Activated gamma-delta T cell treated with Interleukin-2 at 50 U/mL for 16 hours (primary cell): ENCODE measurements at regions not wholly inside any gene's neighbourhood (a gene's known extent, or its start where the extent isn't known, plus 50 kb on each side); places are given as distances from the start of the nearest gene placed in this dataset.
"Not testable (repeated sequence)": the region's sequence is repeated elsewhere in the genome, so short reads cannot be mapped to it uniquely, and the experiment has no call there.

Source experiments
- DNase-seq: peaks from one replicate; pipeline ENCODE4 v3.0.0-alpha.2; 2020

- no peak for DNase-seq
Measured at GRCh38 chr4:38314663-38315062, 349.3 kb upstream of the KLF3 start.

- no peak for DNase-seq
Measured at GRCh38 chr4:38315286-38315685, 348.7 kb upstream of the KLF3 start.

GRCh38 chr4:38316045-38316444 is 348.0 kb upstream of the KLF3 start:
- DNase-seq = no peak

DNA sequence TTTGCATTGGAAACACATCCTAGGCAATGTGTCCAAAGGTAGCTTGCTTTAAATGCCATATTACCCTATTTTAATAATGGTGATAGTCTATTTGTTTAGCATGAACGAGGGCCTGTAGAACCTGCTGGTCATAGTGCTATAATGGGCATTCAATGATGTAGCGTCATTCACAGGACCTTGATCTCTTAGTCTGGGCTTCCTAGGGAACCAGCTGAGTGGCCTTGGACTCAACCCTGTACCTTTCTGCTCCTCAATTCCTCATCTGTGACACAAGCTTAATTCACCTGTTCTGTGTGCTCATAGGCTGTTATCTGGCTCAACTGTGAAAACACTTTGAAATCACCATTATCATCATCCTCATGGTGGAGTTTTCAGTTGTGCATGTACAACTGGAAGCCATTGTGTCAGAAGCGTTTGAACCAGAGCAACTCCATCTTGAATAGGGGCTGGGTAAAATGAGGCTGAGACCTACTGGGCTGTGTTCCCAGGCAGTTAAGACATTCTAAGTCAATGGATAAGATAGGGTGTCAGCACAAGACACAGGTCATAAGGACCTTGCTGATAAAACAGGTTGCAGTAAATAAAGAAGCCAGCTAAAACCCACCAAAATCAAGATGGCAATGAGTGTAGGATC is 346.8 kb upstream of the KLF3 start:
- DNase-seq = no peak

GRCh38 chr4:38318737-38319455 is 345.1 kb upstream of the KLF3 start:
- peak; percentile 56 for DNase-seq

- DNase-seq = peak; percentile 95
Measured at GRCh38 chr4:38319456-38320342, 344.3 kb upstream of the KLF3 start.

DNA sequence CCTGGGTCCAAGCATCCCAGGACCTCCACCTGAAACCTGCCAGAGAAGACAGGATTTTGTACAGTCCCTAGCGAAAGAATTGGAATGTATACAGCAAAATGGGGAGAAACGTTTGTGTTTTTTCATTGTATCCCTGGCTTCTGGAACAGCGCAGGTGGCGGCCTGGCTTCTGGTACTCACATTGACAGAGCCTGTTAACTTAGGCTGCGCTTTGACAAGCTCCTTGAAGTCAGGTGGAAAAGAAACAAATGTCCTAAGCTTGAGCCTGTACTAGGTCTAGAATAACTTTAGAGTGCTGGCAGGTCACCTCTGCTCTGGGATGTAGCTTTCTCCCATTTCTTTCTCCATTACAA is 343.7 kb upstream of the KLF3 start:
- DNase-seq = no peak

DNA sequence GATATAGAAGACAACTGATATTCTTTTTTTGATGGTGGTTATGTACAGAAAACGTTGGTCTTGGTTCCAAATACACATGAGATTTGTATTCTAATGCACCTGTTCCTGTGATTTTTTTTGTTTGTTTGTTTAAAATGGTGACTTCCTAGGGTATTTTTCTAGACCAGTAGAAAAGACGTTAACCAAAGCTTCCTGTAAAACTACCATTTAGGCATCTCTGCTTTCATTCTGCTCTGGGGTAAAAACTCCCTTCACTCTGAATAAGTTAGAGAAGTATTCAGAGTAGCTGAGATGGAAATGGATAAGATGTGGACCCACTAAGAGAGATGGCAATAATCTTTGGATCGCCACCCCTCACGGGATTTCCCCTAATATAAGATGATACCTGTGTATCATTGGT is 343.2 kb upstream of the KLF3 start:
- DNase-seq = no peak

- DNase-seq = no peak
Measured at GRCh38 chr4:38322714-38323113, 341.3 kb upstream of the KLF3 start.

DNA sequence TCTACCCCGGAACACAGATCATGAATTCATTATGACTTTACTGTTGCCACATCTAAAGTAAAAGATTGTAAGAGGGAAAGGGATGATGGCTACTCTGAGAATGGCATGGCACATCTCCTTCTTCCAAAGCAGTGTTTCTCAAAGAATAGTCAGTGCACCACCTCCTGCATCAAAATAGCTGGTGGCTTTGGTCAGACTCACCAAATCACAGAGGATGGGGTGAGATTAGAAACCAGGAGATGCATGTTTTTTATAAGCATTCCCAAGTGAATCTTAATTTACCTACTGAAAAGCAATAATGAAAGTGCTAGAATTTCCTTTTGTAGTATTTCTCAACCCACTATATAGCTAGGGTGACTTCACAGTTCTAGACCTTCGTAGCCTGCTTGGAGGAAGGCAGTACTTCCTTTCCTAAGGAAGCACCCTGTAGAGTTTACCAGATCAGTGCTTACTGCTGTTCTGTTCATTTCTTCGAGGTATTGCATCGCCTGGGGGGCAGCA is 340.8 kb upstream of the KLF3 start:
- DNase-seq = no peak

GRCh38 chr4:38324861-38325628 is 339.0 kb upstream of the KLF3 start:
- no peak for DNase-seq

DNA sequence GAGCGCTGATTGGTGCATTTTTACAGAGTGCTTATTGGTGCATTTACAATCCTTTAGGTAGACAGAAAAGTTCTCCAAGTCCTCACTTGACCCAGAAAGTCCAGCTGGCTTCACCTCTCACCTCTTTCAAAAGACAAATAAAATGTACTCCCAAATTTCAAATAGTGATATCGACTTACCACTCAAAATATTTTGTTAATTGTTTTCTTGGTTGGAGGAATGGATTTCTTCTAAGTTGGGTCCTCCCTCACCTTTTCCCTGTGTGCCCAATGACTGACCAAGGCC is 338.4 kb upstream of the KLF3 start:
- DNase-seq = no peak

GRCh38 chr4:38326499-38326898 is 337.5 kb upstream of the KLF3 start:
- no peak for DNase-seq

DNA sequence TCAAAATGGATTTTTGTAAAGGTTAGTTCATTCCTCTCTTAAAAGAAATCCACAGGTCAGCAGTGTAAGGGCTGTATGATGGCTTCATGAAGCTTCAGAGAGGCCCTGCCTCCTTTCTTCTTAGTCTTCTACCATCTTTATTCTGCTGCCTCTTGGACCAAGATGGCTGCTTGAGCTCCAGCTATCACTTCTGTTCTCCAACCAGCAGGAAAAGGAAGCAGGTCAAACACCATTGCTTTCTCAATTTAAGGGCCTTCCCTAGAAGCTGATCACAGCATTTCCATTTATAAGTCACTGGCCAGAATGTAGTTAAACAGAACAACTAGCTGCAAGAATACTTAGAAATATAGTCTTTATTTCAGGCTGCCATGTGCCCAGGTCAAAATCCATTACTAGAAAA is 336.8 kb upstream of the KLF3 start:
- DNase-seq = no peak

GRCh38 chr4:38328989-38329729 is 334.8 kb upstream of the KLF3 start:
- DNase-seq = no peak

DNA sequence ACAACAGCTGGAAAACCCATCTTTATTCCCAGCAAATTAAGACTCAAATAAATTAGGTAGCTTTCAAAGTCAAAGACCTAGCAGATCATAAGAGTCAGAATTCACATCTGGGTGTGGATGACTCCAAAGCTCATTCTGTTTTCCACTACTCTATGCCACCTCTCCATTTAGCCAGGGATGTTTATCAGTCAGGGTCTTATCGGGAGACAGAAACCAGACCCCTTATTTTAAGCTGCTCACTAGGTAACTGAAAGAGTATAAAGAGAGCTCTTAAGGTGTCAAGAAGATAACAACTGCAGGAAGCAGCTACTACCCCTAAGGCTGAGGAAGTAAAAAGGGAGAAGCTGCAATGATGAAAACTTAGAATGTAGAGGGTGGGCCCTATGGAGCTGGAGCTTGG is 333.7 kb upstream of the KLF3 start:
- no peak for DNase-seq

GRCh38 chr4:38330936-38331335 is 333.1 kb upstream of the KLF3 start:
- no peak for DNase-seq

DNA sequence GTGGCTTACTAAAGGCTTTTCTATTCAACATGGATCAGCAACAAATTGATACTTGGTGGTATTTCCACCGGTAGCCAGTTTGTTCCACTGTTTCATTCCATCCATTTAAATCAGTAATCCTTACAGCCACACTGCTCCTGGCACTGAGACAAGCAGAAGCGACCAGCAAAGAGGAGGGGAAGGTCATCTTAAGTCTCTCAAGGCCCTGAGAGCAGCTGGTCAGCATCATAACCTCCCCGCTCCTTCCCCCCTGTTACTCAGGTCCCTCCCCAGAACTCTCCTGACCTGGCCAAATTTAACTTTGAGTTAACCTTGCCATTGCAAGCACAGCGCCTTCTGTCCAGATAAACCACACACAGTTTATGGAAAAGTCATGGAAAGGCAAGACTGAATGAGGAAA is 331.3 kb upstream of the KLF3 start:
- DNase-seq = no peak

DNA sequence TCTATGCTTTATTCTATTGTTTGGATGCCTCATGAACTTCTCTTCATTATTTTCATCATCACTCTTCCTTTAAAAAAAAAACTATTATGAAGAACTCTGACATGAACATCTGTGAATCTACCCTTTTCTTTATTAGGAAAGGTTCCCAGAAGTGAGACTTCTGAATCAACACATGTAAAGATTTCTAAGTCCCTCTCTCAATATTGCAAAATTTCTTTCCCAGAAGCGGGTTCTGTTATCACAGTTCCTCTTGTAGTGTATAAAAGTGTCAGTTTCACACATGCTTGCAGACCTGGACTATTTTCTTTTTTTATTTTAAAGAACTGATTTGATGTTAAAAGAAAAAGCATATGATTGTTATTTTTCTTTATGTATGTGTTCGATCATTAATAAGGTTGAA is 330.8 kb upstream of the KLF3 start:
- DNase-seq = no peak

DNA sequence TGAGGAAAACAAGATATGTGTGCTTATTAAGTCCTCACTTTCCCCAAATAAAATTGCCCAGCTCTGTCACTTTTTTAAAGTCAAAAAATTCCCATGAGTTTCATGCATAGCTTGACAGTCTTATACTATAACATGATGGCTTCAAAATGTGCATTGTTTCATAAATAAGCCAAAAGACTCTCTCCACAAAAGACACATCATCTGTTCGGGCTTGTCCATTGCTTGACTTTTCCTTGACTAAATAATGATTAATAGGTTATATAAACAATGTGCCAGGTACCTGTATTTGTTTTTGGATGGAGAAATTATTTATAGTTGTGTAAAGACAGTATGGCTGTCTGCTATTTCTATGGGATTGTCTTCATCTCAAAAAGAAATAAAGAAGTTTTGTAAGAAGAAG is 329.2 kb upstream of the KLF3 start:
- no peak for DNase-seq

DNA sequence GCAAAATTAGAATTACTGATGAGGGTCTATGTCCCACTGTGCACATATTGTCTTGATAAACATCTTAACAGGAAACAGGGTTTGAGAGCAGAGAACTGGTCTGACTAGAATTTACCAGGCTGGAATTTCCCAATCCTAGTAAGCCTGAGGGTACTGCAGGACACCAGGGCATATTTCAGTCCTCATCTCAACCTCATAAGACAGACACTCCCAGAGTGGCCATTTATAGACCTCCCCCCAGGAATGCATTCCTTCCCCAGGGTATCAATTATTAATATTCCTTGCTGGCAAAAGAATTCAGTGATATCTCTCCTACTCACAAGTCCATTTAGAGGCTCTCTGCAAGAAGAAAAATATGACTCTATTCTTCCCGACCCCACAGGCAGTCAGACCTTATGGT is 325.1 kb upstream of the KLF3 start:
- DNase-seq = not testable (repeated sequence)

GRCh38 chr4:38343608-38344007 is 320.4 kb upstream of the KLF3 start:
- no peak for DNase-seq

- no peak for DNase-seq
Measured at GRCh38 chr4:38344929-38345328, 319.1 kb upstream of the KLF3 start.
